NCI-H2227 treated with DMSO at 0.1 percent for 48 hours (cell line): ENCODE measurements at regions not wholly inside any gene's neighbourhood (a gene's known extent, or its start where the extent isn't known, plus 50 kb on each side); places are given as distances from the start of the nearest gene placed in this dataset.

Experiments
- DNase-seq: peaks from one replicate; lab custom pipeline; 2025; lab: John Stamatoyannopoulos, UW

DNA sequence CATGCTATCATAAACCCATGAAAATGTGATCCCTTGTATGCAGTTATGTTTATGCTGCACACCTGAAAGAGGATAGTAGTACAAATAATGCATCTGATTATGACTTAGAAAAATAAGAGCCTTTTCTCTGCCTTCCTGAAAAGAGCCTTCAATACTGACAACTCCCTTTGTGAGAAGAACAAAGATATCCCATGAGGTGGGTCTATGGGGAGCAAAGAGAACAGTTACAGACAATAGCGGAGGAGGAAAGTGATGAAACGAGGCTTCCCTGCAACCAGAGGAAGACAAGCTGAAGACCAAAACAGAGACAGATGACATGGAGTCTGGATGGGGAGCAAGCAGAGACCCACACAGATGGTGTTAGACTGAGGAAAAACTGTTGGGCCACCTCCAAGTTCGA is 598.3 kb upstream of the PLXNA2 start:
- DNase-seq, result no peak

DNA sequence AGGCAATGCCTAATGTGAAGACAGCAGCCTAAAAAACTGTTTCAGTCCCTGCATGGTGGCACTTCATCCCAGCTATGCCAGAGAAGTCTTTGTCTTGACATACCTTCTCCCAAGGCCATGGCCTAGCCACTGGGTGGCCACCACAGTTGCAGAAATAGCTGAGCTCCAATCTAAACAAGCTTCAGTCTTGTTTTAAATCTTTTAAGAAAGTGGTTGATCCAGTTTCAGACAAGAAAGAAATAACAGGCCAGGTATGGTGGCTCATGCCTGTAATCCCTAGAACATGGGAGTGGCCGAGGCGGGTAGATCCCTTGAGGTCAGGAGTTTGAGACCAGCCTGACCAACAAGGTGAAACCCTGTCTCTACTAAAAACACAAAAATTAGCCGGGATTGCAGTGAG is 600.0 kb upstream of the PLXNA2 start:
- no peak for DNase-seq

DNA sequence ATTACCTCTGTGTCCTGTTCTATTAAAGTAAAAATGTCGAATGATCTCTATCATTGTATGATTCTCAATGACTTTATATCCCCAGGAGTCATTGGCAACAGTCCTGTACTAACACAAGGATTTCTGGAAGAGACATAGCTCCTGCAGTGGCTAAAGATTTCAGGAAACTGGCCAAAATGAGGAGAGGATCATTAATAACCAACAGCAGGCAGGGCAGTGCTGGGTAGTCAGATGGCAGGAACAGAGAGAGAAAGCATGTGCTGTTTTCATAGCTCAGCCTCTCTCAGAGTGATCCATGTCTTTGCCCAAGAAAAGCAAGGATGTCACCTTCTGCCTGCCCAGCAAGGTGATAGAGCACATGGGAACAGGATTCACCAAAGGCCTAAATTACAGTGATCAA is 604.7 kb upstream of the PLXNA2 start:
- no peak for DNase-seq

GRCh38 chr1:208850442-208850841 is 606.3 kb upstream of the PLXNA2 start:
- no peak for DNase-seq

DNA sequence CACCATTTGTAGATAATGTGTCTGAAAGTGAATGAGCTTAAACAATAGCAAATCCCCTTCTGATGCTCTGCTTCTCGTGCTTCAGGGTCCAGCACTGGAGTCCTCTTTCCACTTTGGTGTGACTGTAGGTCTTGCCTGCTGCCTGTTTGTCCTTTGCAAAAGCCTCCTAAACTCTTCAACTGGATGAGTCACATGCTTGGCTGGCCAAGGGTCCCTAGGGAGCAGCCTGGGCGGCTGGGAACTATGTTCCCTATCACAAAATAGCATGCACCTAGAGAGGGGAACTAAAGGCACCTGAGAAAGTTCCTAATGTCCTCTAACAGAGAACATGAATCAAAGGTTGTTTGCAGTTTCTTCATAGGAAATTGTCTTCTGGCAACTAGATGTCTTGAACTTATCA is 607.2 kb upstream of the PLXNA2 start:
- no peak for DNase-seq

DNA sequence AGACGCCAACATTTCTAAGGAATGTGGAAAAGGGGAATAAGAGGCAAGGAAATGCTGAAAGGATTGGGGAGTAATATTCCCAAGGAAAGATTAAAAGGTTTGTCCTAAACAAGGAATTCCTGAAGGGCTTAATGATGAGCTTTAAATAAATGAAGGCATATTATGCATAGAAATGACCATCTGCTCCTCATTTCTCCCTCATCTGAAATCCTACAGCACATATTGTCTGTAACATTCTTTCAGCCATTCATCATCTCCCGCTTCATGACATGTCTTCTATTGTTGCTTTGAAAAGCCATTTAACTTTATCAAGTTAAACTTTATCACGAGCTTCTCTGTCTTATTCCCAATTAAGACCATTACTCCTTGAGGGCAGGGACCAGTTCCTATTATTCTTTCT is 608.7 kb upstream of the PLXNA2 start:
- DNase-seq, result no peak

GRCh38 chr1:208855403-208855802 is 611.2 kb upstream of the PLXNA2 start:
- DNase-seq, result no peak

DNA sequence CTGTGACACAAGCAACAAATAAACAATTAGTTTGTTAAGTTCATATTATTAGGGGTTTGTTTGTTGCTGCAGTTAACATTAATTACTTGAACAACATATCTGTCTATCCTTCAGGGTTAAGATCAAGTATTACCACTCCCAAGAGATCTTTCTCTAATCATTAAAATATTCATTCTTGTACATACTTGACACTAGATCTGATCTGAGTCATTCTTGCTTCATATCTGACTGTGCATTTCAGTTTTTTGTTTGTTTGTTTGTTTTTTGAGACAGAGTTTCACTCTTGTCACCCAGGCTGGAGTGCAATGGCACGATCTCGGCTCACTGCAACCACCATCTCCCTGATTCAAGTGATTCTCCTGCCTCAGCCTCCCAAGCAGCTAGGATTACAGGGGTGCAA is 613.3 kb upstream of the PLXNA2 start:
- no peak for DNase-seq

DNA sequence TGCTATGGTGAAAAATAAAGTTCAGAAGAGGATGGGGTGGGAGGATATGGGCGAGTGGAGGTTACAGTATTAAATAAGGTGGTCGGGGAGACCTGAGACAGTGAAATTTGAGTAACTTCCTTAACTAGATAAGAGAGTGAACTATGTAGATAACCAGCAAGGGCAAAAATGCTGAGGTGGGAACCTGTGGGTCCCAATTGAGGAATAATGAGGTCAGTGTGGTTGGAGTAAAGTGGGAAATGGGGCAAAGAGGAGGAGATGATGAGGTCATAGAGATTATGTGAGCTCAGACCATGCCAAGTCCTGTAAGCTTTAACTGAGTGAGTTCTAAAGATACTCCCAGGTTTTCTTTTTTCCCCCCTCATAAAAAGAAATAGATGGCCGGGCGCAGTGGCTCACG is 614.6 kb upstream of the PLXNA2 start:
- no peak for DNase-seq

DNA sequence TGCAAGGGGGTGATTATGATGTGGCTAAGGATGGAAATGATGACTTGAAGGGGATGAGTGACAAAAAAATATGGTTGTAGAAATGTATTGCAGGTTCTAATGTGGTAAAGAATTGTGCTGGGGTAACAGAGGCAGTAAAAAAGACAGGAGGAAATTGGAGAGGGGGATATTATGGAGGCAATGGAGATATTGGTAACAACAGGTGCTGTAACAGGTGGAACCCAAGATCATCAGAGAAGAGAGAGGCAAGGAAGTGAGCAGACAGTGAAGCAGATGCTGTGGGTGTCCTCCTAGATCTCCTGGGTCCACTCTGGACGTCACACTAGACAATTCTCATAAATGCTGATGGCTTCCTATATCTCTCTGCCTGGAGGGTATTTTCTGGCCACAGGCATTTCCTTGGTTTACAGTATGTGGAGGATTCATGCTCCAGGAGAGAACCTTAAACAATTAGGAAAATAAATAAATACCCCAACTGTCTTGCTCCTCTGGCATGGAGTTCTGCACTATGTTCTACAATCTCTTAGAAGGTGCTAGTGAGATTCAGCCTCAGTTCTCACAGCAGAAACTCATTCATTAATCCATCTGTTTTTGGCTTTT is 620.3 kb upstream of the PLXNA2 start:
- no peak for DNase-seq

GRCh38 chr1:208866386-208866955 is 622.3 kb upstream of the PLXNA2 start:
- no peak for DNase-seq

GRCh38 chr1:208868554-208868953 is 624.4 kb upstream of the PLXNA2 start:
- DNase-seq, result no peak

GRCh38 chr1:208874915-208875314 is 630.7 kb upstream of the PLXNA2 start:
- DNase-seq, result no peak

DNA sequence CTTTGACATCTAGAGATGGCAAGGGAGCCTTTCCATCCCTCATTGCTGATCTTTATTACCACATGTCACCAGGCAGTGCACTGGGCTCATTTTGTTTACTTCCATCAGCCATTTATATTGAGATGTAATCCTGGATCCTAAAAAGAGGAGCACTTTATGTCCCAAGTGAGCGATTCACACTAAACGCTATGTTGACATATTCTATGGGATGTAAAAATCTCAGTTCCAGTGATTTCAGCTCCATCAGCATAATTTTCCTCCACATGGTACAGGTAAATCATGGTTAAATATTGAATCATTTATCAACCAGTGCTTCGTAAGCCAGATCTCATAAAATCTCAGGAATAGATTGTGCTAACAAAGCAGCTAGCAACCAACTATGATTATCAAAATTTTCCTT is 634.8 kb upstream of the PLXNA2 start:
- no peak for DNase-seq

- no peak for DNase-seq
Observed at GRCh38 chr1:208880433-208881100, 636.4 kb upstream of the PLXNA2 start.

DNA sequence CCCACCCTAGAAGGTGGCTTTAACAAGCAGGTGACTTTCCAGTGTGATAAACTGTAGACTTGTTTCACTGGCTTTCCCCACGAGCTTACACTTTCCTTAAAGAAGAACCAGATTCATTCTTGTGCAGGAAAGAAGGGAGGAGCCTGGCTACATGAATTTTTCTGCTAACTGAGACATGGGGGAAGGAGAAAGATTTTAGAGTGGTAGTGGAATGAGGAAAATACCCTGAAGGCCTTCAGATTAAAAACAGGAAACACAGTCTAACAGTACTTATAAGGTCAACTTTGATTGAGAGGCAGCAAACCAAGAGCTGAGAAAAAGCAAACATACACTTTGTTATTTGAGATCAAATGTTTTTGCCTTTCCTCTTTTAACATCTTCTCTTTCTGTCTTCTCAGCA is 640.9 kb upstream of the PLXNA2 start:
- no peak for DNase-seq

- no peak for DNase-seq
Observed at GRCh38 chr1:208885650-208886049, 641.5 kb upstream of the PLXNA2 start.

DNA sequence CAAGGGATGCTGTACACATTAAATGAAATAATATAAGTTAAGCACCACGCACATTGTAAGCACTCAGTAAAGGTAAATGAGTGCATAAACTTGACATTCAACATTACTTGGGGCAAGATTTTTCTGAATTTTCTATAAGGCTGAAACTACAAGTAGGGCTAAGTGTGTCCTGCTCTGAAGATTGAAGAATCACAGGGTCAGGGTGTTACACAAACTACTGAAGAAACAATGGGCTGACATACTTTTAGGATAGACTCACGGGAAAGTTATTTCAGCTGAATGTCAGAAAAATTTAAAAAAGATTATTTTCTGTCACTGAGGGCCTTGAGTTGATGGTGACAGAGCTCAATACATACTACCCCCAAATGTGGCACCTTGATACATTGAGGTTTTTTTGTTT is 644.2 kb upstream of the PLXNA2 start:
- no peak for DNase-seq

GRCh38 chr1:208892147-208892546 is 648.0 kb upstream of the PLXNA2 start:
- DNase-seq, result no peak

- no peak for DNase-seq
Observed at GRCh38 chr1:208893251-208893650, 649.1 kb upstream of the PLXNA2 start.

DNA sequence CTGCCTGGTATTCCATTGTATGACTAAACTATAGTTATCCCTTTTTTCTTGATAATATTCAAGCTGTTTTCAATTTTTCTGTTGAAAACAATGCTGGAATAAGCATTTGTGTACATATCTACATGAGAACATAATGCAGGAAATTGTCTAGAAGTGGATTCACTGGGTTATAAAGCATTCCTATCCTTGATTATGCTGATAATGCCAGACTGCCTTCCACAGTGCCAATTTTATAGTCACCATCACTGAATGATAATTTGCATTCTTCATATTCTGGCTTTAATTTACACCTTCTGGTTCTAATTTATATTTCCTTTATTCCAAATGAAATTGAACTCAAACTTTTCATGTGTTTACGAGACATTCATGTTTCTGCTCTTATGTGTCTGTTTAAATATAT is 651.0 kb upstream of the PLXNA2 start:
- DNase-seq, result no peak

- no peak for DNase-seq
Observed at GRCh38 chr1:208895820-208896219, 651.6 kb upstream of the PLXNA2 start.

- no peak for DNase-seq
Observed at GRCh38 chr1:208896768-208897167, 652.6 kb upstream of the PLXNA2 start.

- DNase-seq, result no peak
Observed at GRCh38 chr1:208899438-208899837, 655.3 kb upstream of the PLXNA2 start.
